Neural cell (in vitro differentiated cells): ENCODE measurements at regions not wholly inside any gene's neighbourhood (a gene's known extent, or its start where the extent isn't known, plus 50 kb on each side); places are given as distances from the start of the nearest gene placed in this dataset.

Source experiments
- CTCF ChIP-seq: fragments of 450-650 bp; IDR thresholded peaks from 2 replicates; pipeline ENCODE4 v1.5.1; 2014; ENCODE audit warnings: antibody characterized with exemption, mild to moderate bottlenecking, moderate library complexity; ENCODE audit not compliant: poor library complexity, severe bottlenecking
- EP300 ChIP-seq: fragments of 450-650 bp; conservative IDR thresholded peaks from 2 replicates; pipeline ENCODE4 v1.6.1; 2014; ENCODE audit warnings: antibody characterized with exemption, mild to moderate bottlenecking, moderate library complexity; ENCODE audit not compliant: poor library complexity, severe bottlenecking
- POLR2AphosphoS5 ChIP-seq: IDR thresholded peaks from 2 replicates; pipeline ENCODE4 v1.6.1; 2012

DNA sequence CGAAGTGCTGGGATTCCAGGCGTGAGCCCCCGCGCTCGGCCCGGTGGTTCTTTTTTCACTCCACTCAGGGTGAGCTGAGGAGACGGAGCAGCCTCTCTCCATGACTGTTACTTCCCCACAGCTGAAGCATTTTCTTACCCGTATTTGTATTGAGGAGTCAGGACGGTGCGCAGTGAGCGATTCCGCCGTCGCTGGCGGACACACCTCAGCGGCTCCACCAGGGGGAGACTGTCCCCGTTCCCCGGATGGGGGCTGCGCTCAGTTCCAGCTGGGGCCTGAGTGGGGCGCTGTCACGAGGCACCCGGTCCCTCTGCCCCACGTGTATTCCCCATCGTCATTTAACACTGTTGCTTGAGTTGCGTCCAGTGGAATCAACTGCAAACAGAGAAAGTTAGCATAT lies 844.0 kb upstream of the FRG1 start:
- no peak for TF ChIP-seq CTCF
- no peak for TF ChIP-seq POLR2AphosphoS5
- no peak for TF ChIP-seq EP300
